Stomach (tissue), 8 donors: ENCODE measurements at regions not wholly inside any gene's neighbourhood (a gene's known extent, or its start where the extent isn't known, plus 50 kb on each side); places are given as distances from the start of the nearest gene placed in this dataset.

Experiments
- DNase-seq, 2 donors: peaks; one replicate each; pipeline versions ENCODE4 v3.0.0 to v3.0.0-alpha.2; 2013 to 2019
- H3K27ac ChIP-seq, 5 donors: fragments of 200-600 bp in 4 of 5; sonication (generic) in 4 of 5; one replicate each; pipeline ENCODE4 v1.5.1; 2013 to 2019; ENCODE audit warnings: mild to moderate bottlenecking in 1 of 5, moderate library complexity in 1 of 5
- H3K27me3 ChIP-seq, 3 donors: fragments of 200-600 bp; sonication (generic); one replicate each; pipeline ENCODE4 v1.5.1; 2017 to 2019; ENCODE audit warnings: mixed run types in 1 of 3
- H3K36me3 ChIP-seq, 4 donors: fragments of 200-600 bp; sonication (generic); 1 replicate in 3 of 4; 2 replicates in 1 of 4; pipeline ENCODE4 v1.5.1; 2016 to 2019
- H3K4me1 ChIP-seq, 4 donors: fragments of 200-600 bp; sonication (generic); one replicate each; pipeline ENCODE4 v1.5.1; 2016 to 2019
- H3K4me3 ChIP-seq, 4 donors: fragments of 200-600 bp; sonication (generic) in 3 of 4; one replicate each; pipeline ENCODE4 v1.5.1; 2016 to 2019; ENCODE audit warnings: mild to moderate bottlenecking in 1 of 4
- H3K9me3 ChIP-seq, 4 donors: fragments of 200-600 bp; sonication (generic); one replicate each; pipeline ENCODE4 v1.5.1; 2016 to 2019
- EP300 ChIP-seq: sonication (generic); formaldehyde crosslinking; IDR thresholded peaks from one replicate; pipeline ENCODE4 v1.6.1; 2017; ENCODE audit warnings: antibody characterized with exemption
- POLR2A ChIP-seq, 4 donors: fragments of 450-650 bp; IDR thresholded peaks; one replicate each; pipeline ENCODE4 v1.6.1; 2016; ENCODE audit warnings: antibody characterized with exemption in 4 of 4, control low read depth in 2 of 4, mild to moderate bottlenecking in 1 of 4, moderate library complexity in 1 of 4
- POLR2AphosphoS5 ChIP-seq, 3 donors: sonication (generic); formaldehyde crosslinking; IDR thresholded peaks; one replicate each; pipeline ENCODE4 v1.6.1; 2016; ENCODE audit warnings: antibody characterized with exemption in 3 of 3
- WGBS, 5 donors: extraction: QIAGEN DNeasy Blood & Tissue Kit in 3 of 5; methylation state at CpG; one replicate each; pipeline versions ENCODE4 v1.1.5 to v1.1.7; 2013 to 2018; 5-methylcytosine and 5-hydroxymethylcytosine counted together
- intact Hi-C: fragments of 100-400 bp; cut with DNase I; formaldehyde crosslinking; loops from one replicate; pipeline ENCODE4 v1.15.1; 2023; ENCODE audit warnings: low total_unique reads
- TF ChIP-seq, protein P1 (sequence below), 7 experiments: fragments of 450-650 bp in 4 of 7; fragments of 200-600 bp in 3 of 7; sonication (generic) in 3 of 7; IDR thresholded peaks; one replicate each; pipeline ENCODE4 v1.5.1; 2016 to 2019; ENCODE audit warnings: antibody characterized with exemption in 7 of 7, control low read depth in 2 of 7, mild to moderate bottlenecking in 1 of 7
- donor health status: healthy with polysubstance abuse.
- donor health status: Bipolar disorder and iron deficiency.
- donor health status: healthy.

DNA sequence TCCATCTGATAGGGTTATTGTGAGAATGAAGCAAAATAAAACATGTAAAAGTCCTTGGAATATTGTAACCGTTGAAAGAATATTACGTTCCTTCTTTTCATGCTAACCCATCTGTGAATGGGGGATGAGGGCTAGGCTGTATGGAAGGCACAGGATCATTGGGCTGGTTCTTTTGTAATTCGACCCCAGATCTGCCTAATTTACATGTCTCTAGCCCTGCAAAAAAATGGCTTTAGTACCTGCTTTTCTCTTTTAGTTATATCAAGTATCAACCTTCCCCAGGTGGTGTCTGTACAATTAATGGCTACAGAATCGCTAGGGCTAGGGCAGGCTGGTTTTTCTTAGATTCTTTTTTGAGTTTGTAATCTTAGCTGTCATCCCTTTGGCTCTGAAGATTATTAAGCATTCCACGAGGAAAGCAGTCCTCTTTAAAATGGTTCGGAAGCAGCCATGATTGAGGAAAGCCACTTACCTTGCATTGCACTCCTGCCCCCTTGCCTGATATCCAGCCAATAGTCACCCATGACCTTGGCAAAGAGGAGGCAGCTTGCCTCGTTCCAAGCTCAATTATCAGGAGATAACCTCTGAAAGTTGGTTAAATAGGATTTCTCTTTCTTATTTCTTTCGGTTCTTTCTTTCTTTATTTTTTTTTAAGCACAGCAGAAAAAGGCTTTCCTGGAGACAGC, 153.9 kb upstream of the ZKSCAN2 start:
- no peak for DNase-seq
- Histone ChIP-seq H3K27ac (no peak overlapping the region), H3K4me3 (no peak overlapping the region), H3K9me3 (no peaks in the 10 kb centered on the region), H3K27me3 (no peaks in the 10 kb centered on the region), H3K36me3 (no peaks in the 10 kb centered on the region), H3K4me1 (no peaks in the 10 kb centered on the region)
- 35 to 41% (median 36%) methylated on average over 8 of the region's 8 CpGs for WGBS, 5 donors
- intact Hi-C loops, result loop anchor here (10.0 kb wide), 1 partner anchor 53 kb away; no protein-coding TSS in a partner anchor
- TF ChIP-seq POLR2A (IDR thresholded peaks at IDR 0.05) (no peak), POLR2AphosphoS5 (IDR thresholded peaks at IDR 0.05) (no peak), EP300 (no peak)
- TF ChIP-seq, protein P1, sequence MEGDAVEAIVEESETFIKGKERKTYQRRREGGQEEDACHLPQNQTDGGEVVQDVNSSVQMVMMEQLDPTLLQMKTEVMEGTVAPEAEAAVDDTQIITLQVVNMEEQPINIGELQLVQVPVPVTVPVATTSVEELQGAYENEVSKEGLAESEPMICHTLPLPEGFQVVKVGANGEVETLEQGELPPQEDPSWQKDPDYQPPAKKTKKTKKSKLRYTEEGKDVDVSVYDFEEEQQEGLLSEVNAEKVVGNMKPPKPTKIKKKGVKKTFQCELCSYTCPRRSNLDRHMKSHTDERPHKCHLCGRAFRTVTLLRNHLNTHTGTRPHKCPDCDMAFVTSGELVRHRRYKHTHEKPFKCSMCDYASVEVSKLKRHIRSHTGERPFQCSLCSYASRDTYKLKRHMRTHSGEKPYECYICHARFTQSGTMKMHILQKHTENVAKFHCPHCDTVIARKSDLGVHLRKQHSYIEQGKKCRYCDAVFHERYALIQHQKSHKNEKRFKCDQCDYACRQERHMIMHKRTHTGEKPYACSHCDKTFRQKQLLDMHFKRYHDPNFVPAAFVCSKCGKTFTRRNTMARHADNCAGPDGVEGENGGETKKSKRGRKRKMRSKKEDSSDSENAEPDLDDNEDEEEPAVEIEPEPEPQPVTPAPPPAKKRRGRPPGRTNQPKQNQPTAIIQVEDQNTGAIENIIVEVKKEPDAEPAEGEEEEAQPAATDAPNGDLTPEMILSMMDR (IDR thresholded peaks at IDR 0.05), result no peak

DNA sequence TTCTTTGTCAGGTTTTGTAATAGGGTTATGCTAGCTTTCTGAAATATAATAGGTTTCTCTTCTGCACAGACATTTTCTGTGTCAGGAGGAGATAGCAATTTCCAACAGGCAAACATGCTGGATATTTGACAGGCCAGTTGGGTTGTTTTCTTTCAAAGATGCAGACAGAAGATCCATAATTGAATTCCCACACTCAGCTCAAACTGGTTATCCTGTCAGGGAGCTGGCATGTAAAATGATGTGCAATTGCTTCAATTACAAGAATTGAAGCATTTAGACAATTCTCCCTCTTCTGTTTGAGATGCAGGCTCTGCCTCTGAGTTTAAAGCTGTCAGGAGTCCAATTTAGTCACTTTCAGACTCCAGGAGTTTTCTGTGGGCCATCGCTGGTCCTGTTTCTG, 146.2 kb upstream of the ZKSCAN2 start:
- Histone ChIP-seq H3K9me3 (peaks cover 0 to 29% (median 16%) of the 10 kb centered on the region in 4 donors), H3K27me3 (no peaks in the 10 kb centered on the region), H3K4me1 (no peaks in the 10 kb centered on the region), H3K4me3 (no peak overlapping the region), H3K27ac (no peak overlapping the region), H3K36me3 (no peaks in the 10 kb centered on the region)
- TF ChIP-seq, protein P1 (IDR thresholded peaks at IDR 0.05), result no peak
- TF ChIP-seq POLR2A (IDR thresholded peaks at IDR 0.05) (no peak), POLR2AphosphoS5 (IDR thresholded peaks at IDR 0.05) (no peak), EP300 (no peak)
- intact Hi-C loops, result no loop called here
- no peak for DNase-seq
- 75 to 90% (median 89%) methylated on average over 1 of the region's 1 CpG for WGBS, 5 donors

- no peak for DNase-seq
Measured at GRCh38 chr16:25395528-25395927, 137.9 kb upstream of the ZKSCAN2 start.

GRCh38 chr16:25390761-25391160, 133.1 kb upstream of the ZKSCAN2 start:
- Histone ChIP-seq H3K9me3 (peaks cover 0 to 9% (median 2%) of the 10 kb centered on the region in 4 donors), H3K4me1 (no peaks in the 10 kb centered on the region), H3K27ac (no peak overlapping the region), H3K36me3 (no peaks in the 10 kb centered on the region), H3K4me3 (no peak overlapping the region), H3K27me3 (no peaks in the 10 kb centered on the region)
- TF ChIP-seq EP300 (no peak), POLR2AphosphoS5 (IDR thresholded peaks at IDR 0.05) (no peak), POLR2A (IDR thresholded peaks at IDR 0.05) (no peak)
- intact Hi-C loops, result no loop called here
- DNase-seq, result no peak

More at GRCh38 chr16:25395528-25395927, 137.9 kb upstream of the ZKSCAN2 start:
- Histone ChIP-seq H3K27ac (no peak overlapping the region), H3K27me3 (no peaks in the 10 kb centered on the region), H3K4me3 (no peak overlapping the region), H3K9me3 (peaks cover 0 to 14% (median 2%) of the 10 kb centered on the region in 4 donors), H3K36me3 (no peaks in the 10 kb centered on the region), H3K4me1 (no peaks in the 10 kb centered on the region)
- intact Hi-C loops, result no loop called here
- no peak for TF ChIP-seq EP300
- no peak for TF ChIP-seq POLR2A (IDR thresholded peaks at IDR 0.05)
- TF ChIP-seq, protein P1 (IDR thresholded peaks at IDR 0.05), result no peak
- no peak for TF ChIP-seq POLR2AphosphoS5 (IDR thresholded peaks at IDR 0.05)

- no peaks in the 10 kb centered on the region for H3K27me3 ChIP-seq
- WGBS, 5 donors, result 27 to 34% (median 32%) methylated on average over 4 of the region's 4 CpGs
- TF ChIP-seq POLR2A (IDR thresholded peaks at IDR 0.05) (no peak), EP300 (no peak), POLR2AphosphoS5 (IDR thresholded peaks at IDR 0.05) (no peak)
- TF ChIP-seq, protein P1 (IDR thresholded peaks at IDR 0.05), result no peak
- peaks cover 0 to 7% (median 5%) of the 10 kb centered on the region in 4 donors for H3K9me3 ChIP-seq
- DNase-seq, result no peak
- no peaks in the 10 kb centered on the region for H3K4me1 ChIP-seq
- no peak overlapping the region for H3K4me3 ChIP-seq
- intact Hi-C loops, result no loop called here
- no peaks in the 10 kb centered on the region for H3K36me3 ChIP-seq
- H3K27ac ChIP-seq, result no peak overlapping the region
Measured at GRCh38 chr16:25374556-25374955, 116.9 kb upstream of the ZKSCAN2 start.
